ENCODE measurements at regions not wholly inside any gene's neighbourhood (a gene's known extent, or its start where the extent isn't known, plus 50 kb on each side); places are given as distances from the start of the nearest gene placed in this dataset.
"Not testable (repeated sequence)": the region's sequence is repeated elsewhere in the genome, so short reads cannot be mapped to it uniquely, and the experiment has no call there.

GRCh38 chr7:24110056-24110455 lies 173.9 kb upstream of the NPY start:
- no peak for DNase-seq (ENCODE audit: low read depth)
- H3K4me3 ChIP-seq (ENCODE audit: low read depth, low read length), result no peak overlapping the region
- TF ChIP-seq CTCF (IDR thresholded peaks at IDR 0.05; ENCODE audit: insufficient read depth, low read depth, low read length, missing control alignments), result no peak

- DNase-seq (ENCODE audit: low read depth), result no peak
- TF ChIP-seq CTCF (IDR thresholded peaks at IDR 0.05; ENCODE audit: insufficient read depth, low read depth, low read length, missing control alignments), result no peak
- H3K4me3 ChIP-seq (ENCODE audit: low read depth, low read length), result no peak overlapping the region
Measured at GRCh38 chr7:24113506-24113905, 170.5 kb upstream of the NPY start.

- H3K4me3 ChIP-seq (ENCODE audit: low read depth, low read length), result no peak overlapping the region
- TF ChIP-seq CTCF (IDR thresholded peaks at IDR 0.05; ENCODE audit: insufficient read depth, low read depth, low read length, missing control alignments), result no peak
- DNase-seq (ENCODE audit: low read depth), result no peak
Measured at GRCh38 chr7:24115661-24116060, 168.3 kb upstream of the NPY start.

GRCh38 chr7:24117903-24118499 lies 166.0 kb upstream of the NPY start:
- DNase-seq (ENCODE audit: low read depth); H3K4me3 ChIP-seq (ENCODE audit: low read depth, low read length): not testable (repeated sequence)

- no peak for DNase-seq (ENCODE audit: low read depth)
- TF ChIP-seq CTCF (IDR thresholded peaks at IDR 0.05; ENCODE audit: insufficient read depth, low read depth, low read length, missing control alignments), result no peak
- H3K4me3 ChIP-seq (ENCODE audit: low read depth, low read length), result no peak overlapping the region
Measured at GRCh38 chr7:24119852-24120251, 164.1 kb upstream of the NPY start.

GRCh38 chr7:24123076-24123475 lies 160.9 kb upstream of the NPY start:
- no peak for TF ChIP-seq CTCF (IDR thresholded peaks at IDR 0.05; ENCODE audit: insufficient read depth, low read depth, low read length, missing control alignments)
- H3K4me3 ChIP-seq (ENCODE audit: low read depth, low read length), result no peak overlapping the region
- DNase-seq (ENCODE audit: low read depth), result no peak

- no peak overlapping the region for H3K4me3 ChIP-seq (ENCODE audit: low read depth, low read length)
- TF ChIP-seq CTCF (IDR thresholded peaks at IDR 0.05; ENCODE audit: insufficient read depth, low read depth, low read length, missing control alignments), result no peak
- DNase-seq (ENCODE audit: low read depth), result no peak
Measured at GRCh38 chr7:24125765-24126164, 158.2 kb upstream of the NPY start.

Data from GM12865 (cell line).